Calu3 (cell line): ENCODE measurements at regions not wholly inside any gene's neighbourhood (a gene's known extent, or its start where the extent isn't known, plus 50 kb on each side); places are given as distances from the start of the nearest gene placed in this dataset.

ENCODE experiments used
- BruUV-seq: library from RNA; stranded (reverse); fragments of 400-500 nt; replicated peaks from 2 replicates; lab custom pipeline; 2021; lab: Mats Ljungman, UMichigan
- CTCF ChIA-PET: fragments of 300-600 bp; sonication (Branson Sonifier 250); formaldehyde crosslinking; loops from one replicate; lab custom pipeline; 2022; ENCODE audit warnings: antibody characterized with exemption; lab: Charles Lee
- DNase-seq: peaks from one replicate; pipeline ENCODE4 v3.0.0; 2022
- H3K27ac Mint-ChIP-seq: one replicate; pipeline ENCODE4 v1.8.0; 2022; ENCODE audit warnings: mixed read lengths; ENCODE audit not compliant: unreplicated experiment
- H3K27me3 Mint-ChIP-seq: one replicate; pipeline ENCODE4 v1.8.0; 2022; ENCODE audit warnings: mixed read lengths; ENCODE audit not compliant: unreplicated experiment
- H3K36me3 Mint-ChIP-seq: one replicate; pipeline ENCODE4 v1.8.0; 2022; ENCODE audit warnings: mild to moderate bottlenecking, moderate library complexity, mixed read lengths; ENCODE audit not compliant: insufficient read depth, unreplicated experiment
- H3K4me1 Mint-ChIP-seq: one replicate; pipeline ENCODE4 v1.8.0; 2022; ENCODE audit warnings: mild to moderate bottlenecking, low read depth, mixed read lengths; ENCODE audit not compliant: unreplicated experiment
- H3K4me3 Mint-ChIP-seq: one replicate; pipeline ENCODE4 v1.8.0; 2022; ENCODE audit warnings: mild to moderate bottlenecking, low read depth, moderate library complexity, mixed read lengths; ENCODE audit not compliant: unreplicated experiment
- H3K9me3 Mint-ChIP-seq: one replicate; pipeline ENCODE4 v1.8.0; 2022; ENCODE audit warnings: low read depth, mixed read lengths; ENCODE audit not compliant: unreplicated experiment
- CTCF ChIP-seq: fragments of 200-600 bp; IDR thresholded peaks from one replicate; pipeline ENCODE4 v1.8.0; 2022; ENCODE audit warnings: antibody characterized with exemption; ENCODE audit not compliant: unreplicated experiment
- intact Hi-C: fragments of 100-400 bp; cut with micrococcal nuclease; formaldehyde crosslinking; loops from one replicate; pipeline ENCODE4 v1.10.0; 2022; ENCODE audit not compliant: unreplicated experiment

DNA sequence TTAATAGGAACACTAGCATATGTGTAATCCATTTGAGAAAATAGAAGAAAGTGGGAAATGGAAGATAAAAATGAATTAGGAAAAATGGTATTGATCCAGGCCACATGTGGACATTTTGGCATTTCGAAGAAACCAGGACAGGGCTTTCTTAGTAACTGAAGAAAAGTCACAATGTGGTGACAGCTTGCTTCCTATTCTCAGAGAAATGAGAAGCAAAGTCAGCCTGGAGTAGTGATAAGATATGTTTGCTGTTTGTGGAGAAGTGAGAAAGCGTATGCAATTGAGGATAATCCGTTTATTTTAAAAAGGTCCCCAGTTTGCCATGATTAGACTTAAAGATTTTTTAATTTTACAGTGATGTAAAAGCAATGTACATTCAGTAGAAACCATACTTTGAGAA, 127.9 kb downstream of the SLITRK6 start:
- Mint-ChIP-seq H3K36me3 (no peaks in the 10 kb centered on the region), H3K4me3 (no peak overlapping the region), H3K27ac (no peak overlapping the region), H3K27me3 (no peaks in the 10 kb centered on the region), H3K4me1 (no peaks in the 10 kb centered on the region), H3K9me3 (peaks cover 2% of the 10 kb centered on the region)
- intact Hi-C loops, result no loop called here
- CTCF ChIA-PET, result no interaction called here
- no TSS peak for BruUV-seq
- no peak for TF ChIP-seq CTCF
- no peak for DNase-seq

- intact Hi-C loops, result no loop called here
- no peak for TF ChIP-seq CTCF
- Mint-ChIP-seq H3K4me3 (no peak overlapping the region), H3K4me1 (no peaks in the 10 kb centered on the region), H3K36me3 (no peaks in the 10 kb centered on the region), H3K27me3 (no peaks in the 10 kb centered on the region), H3K27ac (no peak overlapping the region), H3K9me3 (no peaks in the 10 kb centered on the region)
- no peak for DNase-seq
- no TSS peak for BruUV-seq
- CTCF ChIA-PET, result no interaction called here
These were observed 132.9 kb downstream of the SLITRK6 start for GRCh38 chr13:85666356-85666755.

GRCh38 chr13:85665286-85665685, 133.9 kb downstream of the SLITRK6 start:
- Mint-ChIP-seq H3K36me3 (no peaks in the 10 kb centered on the region), H3K27me3 (no peaks in the 10 kb centered on the region), H3K27ac (no peak overlapping the region), H3K9me3 (no peaks in the 10 kb centered on the region), H3K4me1 (no peaks in the 10 kb centered on the region), H3K4me3 (no peak overlapping the region)
- no TSS peak for BruUV-seq
- CTCF ChIA-PET, result no interaction called here
- TF ChIP-seq CTCF, result no peak
- intact Hi-C loops, result no loop called here
- no peak for DNase-seq

DNA sequence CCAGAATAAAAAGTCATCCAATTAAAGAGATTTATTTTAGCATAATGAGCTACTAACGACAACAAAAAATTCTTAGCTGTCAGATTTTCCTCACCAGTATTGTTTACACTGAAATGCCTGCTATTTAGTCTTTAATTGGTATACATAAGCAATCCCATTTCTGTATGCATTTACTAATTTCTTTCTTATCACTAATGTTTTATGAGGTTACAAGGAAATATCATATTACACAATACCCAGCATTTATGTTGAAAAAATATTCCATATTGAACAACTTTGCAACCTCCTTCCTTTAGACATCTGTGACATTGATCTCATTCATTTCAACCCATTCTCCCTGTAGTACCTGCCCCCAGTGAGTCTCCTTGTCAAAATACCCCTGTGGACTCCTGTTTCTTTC, 135.4 kb downstream of the SLITRK6 start:
- Mint-ChIP-seq H3K4me3 (no peak overlapping the region), H3K27ac (no peak overlapping the region), H3K36me3 (no peaks in the 10 kb centered on the region), H3K4me1 (no peaks in the 10 kb centered on the region), H3K27me3 (no peaks in the 10 kb centered on the region), H3K9me3 (no peaks in the 10 kb centered on the region)
- intact Hi-C loops, result no loop called here
- BruUV-seq, result no TSS peak
- TF ChIP-seq CTCF, result no peak
- DNase-seq, result no peak
- CTCF ChIA-PET, result no interaction called here
